ENCODE measurements at regions not wholly inside any gene's neighbourhood (a gene's known extent, or its start where the extent isn't known, plus 50 kb on each side); places are given as distances from the start of the nearest gene placed in this dataset.

- no peak overlapping the region for H3K9ac ChIP-seq (ENCODE audit: low read depth in 1 of 2, low read length in 2 of 2)
- peaks cover 1 to 4% (median 3%) of the 10 kb centered on the region in 4 donors for H3K9me3 ChIP-seq (ENCODE audit: control insufficient read depth in 4 of 4, low read length in 3 of 4)
- TF ChIP-seq RXRA (IDR thresholded peaks at IDR 0.05) (no peak), NR2F2 (IDR thresholded peaks at IDR 0.05) (no peak), GABPA (IDR thresholded peaks at IDR 0.05 in 1 of 2, conservative IDR thresholded peaks at IDR 0.05 in 1 of 2) (no peak), MAX (IDR thresholded peaks at IDR 0.05) (no peak), SP1 (IDR thresholded peaks at IDR 0.05) (no peak), REST (IDR thresholded peaks at IDR 0.05) (no peak), ZBTB33 (IDR thresholded peaks at IDR 0.05) (no peak), HNF4G (IDR thresholded peaks at IDR 0.05) (no peak), JUND (IDR thresholded peaks at IDR 0.05) (no peak), ATF3 (IDR thresholded peaks at IDR 0.05) (no peak), CTCF (IDR thresholded peaks at IDR 0.05; ENCODE audit: low read depth, low read length, missing input control) (no peak), FOXA1 (IDR thresholded peaks at IDR 0.05) (no peak), YY1 (IDR thresholded peaks at IDR 0.05) (no peak), FOXA2 (IDR thresholded peaks at IDR 0.05) (no peak)
- H3K27me3 ChIP-seq (ENCODE audit: control insufficient read depth in 4 of 4, insufficient read depth in 4 of 4, low read length in 3 of 4) = peaks cover 0 to 2% (median 0%) of the 10 kb centered on the region in 4 donors
- H3K27ac ChIP-seq (ENCODE audit: low read depth in 1 of 2, low read length in 2 of 2) = no peak overlapping the region
- no peak overlapping the region for H3K4me3 ChIP-seq (ENCODE audit: low read depth in 1 of 3, low read length in 3 of 3)
- no peak for DNase-seq (ENCODE audit: low spot score)
- no peaks in the 10 kb centered on the region for H3K4me1 ChIP-seq (ENCODE audit: control insufficient read depth in 4 of 4, insufficient read depth in 4 of 4, low read length in 3 of 4)
- no peaks in the 10 kb centered on the region for H3K36me3 ChIP-seq (ENCODE audit: control insufficient read depth in 4 of 4, insufficient read depth in 3 of 4, low read depth in 1 of 4, low read length in 3 of 4)
- WGBS = 100% methylated on average over 1 of the region's 1 CpG
Observed at GRCh38 chr10:8460626-8461025, 406.1 kb downstream of the GATA3 start.

- WGBS = 71% methylated on average over 3 of the region's 3 CpGs
- Histone ChIP-seq H3K9ac (ENCODE audit: low read depth in 1 of 2, low read length in 2 of 2) (no peak overlapping the region), H3K4me3 (ENCODE audit: low read depth in 1 of 3, low read length in 3 of 3) (no peak overlapping the region), H3K4me1 (ENCODE audit: control insufficient read depth in 4 of 4, insufficient read depth in 4 of 4, low read length in 3 of 4) (no peaks in the 10 kb centered on the region), H3K27ac (ENCODE audit: low read depth in 1 of 2, low read length in 2 of 2) (no peak overlapping the region), H3K27me3 (ENCODE audit: control insufficient read depth in 4 of 4, insufficient read depth in 4 of 4, low read length in 3 of 4) (peaks cover 0 to 2% (median 0%) of the 10 kb centered on the region in 4 donors), H3K9me3 (ENCODE audit: control insufficient read depth in 4 of 4, low read length in 3 of 4) (peaks cover 1 to 4% (median 3%) of the 10 kb centered on the region in 4 donors), H3K36me3 (ENCODE audit: control insufficient read depth in 4 of 4, insufficient read depth in 3 of 4, low read depth in 1 of 4, low read length in 3 of 4) (no peaks in the 10 kb centered on the region)
- no peak for DNase-seq (ENCODE audit: low spot score)
- TF ChIP-seq NR2F2 (IDR thresholded peaks at IDR 0.05) (no peak), ZBTB33 (IDR thresholded peaks at IDR 0.05) (no peak), MAX (IDR thresholded peaks at IDR 0.05) (no peak), HNF4A (conservative IDR thresholded peaks at IDR 0.05) (no peak), REST (IDR thresholded peaks at IDR 0.05) (no peak), SP1 (IDR thresholded peaks at IDR 0.05) (no peak), YY1 (IDR thresholded peaks at IDR 0.05) (no peak), TAF1 (conservative IDR thresholded peaks at IDR 0.05) (no peak), JUND (IDR thresholded peaks at IDR 0.05) (no peak), HNF4G (IDR thresholded peaks at IDR 0.05) (no peak)
Observed at GRCh38 chr10:8462565-8462964, 408.1 kb downstream of the GATA3 start.
